ENCODE measurements at regions not wholly inside any gene's neighbourhood (a gene's known extent, or its start where the extent isn't known, plus 50 kb on each side); places are given as distances from the start of the nearest gene placed in this dataset.

DNA sequence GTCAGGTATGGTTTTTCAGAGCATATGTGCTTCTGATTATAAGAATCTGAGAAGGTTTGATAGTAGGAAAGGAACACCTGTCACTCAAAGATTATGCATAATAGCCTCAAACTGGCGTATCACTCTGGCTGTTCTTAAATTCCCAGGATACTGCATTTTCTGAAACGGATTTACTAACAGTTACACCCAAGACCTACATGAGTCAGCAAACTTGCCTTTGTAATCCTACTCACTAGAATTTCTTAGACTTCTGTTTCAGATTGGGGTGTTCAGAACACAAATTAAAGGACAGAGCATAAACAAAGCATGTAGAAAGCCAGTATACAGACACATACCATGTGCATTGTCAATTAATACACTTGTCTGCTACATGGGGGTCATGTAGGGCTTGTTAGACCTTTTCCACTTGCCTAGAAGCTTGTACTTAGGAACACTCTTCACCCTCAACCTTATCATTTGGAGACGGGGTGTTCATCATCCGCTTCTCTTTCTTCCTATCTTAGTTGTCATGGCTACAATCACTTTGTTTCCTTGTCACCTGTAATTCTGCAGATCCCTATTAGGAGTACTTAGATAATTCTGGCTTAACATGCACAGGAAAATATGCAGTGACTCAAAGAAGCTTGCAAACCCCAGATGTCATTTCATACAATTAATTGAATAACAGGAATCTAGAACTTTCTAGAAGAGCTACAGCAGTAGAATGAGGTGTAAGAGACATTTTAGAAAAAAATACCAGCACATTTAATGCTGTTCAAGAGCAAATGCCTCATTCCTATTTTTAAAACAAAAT is 593.0 kb upstream of the TENM3 start:
- Histone ChIP-seq H2AK5ac (ENCODE audit: low read depth, low read length) (no peak overlapping the region), H2BK15ac (ENCODE audit: low read length) (no peak overlapping the region), H4K8ac (ENCODE audit: low read depth, low read length) (no peak overlapping the region), H4K91ac (ENCODE audit: low read depth, low read length, poor library complexity) (no peak overlapping the region), H3K4me3 (ENCODE audit: low read length in 2 of 2) (no peak overlapping the region), H3K79me1 (ENCODE audit: low read depth, low read length) (no peaks in the 10 kb centered on the region), H2AFZ (ENCODE audit: low read length) (no peak overlapping the region), H3K14ac (ENCODE audit: low read length) (no peak overlapping the region), H3K4me1 (ENCODE audit: control insufficient read depth in 2 of 2, insufficient read depth in 1 of 2, low read depth in 1 of 2, low read length in 2 of 2) (peaks cover 0 to 2% of the 10 kb centered on the region in 2 donors), H3K23ac (ENCODE audit: low read depth, low read length, poor library complexity) (no peak overlapping the region), H3K9me3 (replicated peaks in 1 of 2; ENCODE audit: control insufficient read depth in 2 of 2, insufficient read depth in 1 of 2, low read depth in 1 of 2, low read length in 2 of 2) (no peaks in the 10 kb centered on the region), H3K36me3 (replicated peaks in 1 of 2; ENCODE audit: control insufficient read depth in 2 of 2, insufficient read depth in 2 of 2, low read length in 2 of 2) (no peaks in the 10 kb centered on the region), H2BK5ac (ENCODE audit: low read length) (no peak overlapping the region), H3K27ac (replicated peaks; ENCODE audit: low read length) (no peak overlapping the region), H3K18ac (ENCODE audit: low read length) (no peak overlapping the region), H2BK12ac (ENCODE audit: low read length) (no peak overlapping the region), H3K4me2 (ENCODE audit: insufficient read depth, low read length, poor library complexity, severe bottlenecking) (no peak overlapping the region), H2BK120ac (ENCODE audit: low read depth, low read length) (no peak overlapping the region), H3K9ac (ENCODE audit: low read depth, low read length, poor library complexity) (no peak overlapping the region), H3K27me3 (ENCODE audit: control insufficient read depth in 3 of 3, insufficient read depth in 3 of 3, low read depth in 1 of 3, low read length in 3 of 3) (no peaks in the 10 kb centered on the region), H3K4ac (ENCODE audit: low read length) (no peak overlapping the region)
- no CpG with 5 or more reads among the region's 4 CpGs for WGBS, 2 donors (ENCODE audit: extremely low coverage in 2 of 2, insufficient read length in 2 of 2, insufficient replicate concordance in 1 of 2)
- no peak for DNase-seq (ENCODE audit: low spot score)

DNA sequence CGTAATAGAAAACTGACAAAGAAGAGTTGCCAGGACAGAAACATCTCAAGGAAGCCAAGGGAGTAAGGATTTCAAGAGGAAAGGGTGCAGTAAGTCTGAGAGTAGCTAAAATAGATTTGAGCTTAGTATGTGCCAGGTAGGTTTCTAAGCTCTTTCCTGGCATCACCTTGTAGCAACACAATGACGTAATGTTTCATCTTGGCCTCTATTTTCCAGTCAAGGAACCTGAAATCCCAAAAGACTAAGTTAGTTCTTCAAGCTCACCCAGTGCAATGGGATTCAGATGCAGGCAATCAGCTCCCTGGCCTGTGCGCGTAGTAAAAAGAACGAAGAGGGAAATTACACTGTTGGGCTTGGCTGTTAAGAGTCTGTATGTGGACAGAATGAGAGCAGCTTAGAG is 586.5 kb upstream of the TENM3 start:
- Histone ChIP-seq H2BK15ac (ENCODE audit: low read length) (no peak overlapping the region), H3K4me1 (ENCODE audit: control insufficient read depth in 2 of 2, insufficient read depth in 1 of 2, low read depth in 1 of 2, low read length in 2 of 2) (peaks cover 0 to 8% of the 10 kb centered on the region in 2 donors), H4K8ac (ENCODE audit: low read depth, low read length) (no peak overlapping the region), H2BK5ac (ENCODE audit: low read length) (no peak overlapping the region), H3K36me3 (replicated peaks in 1 of 2; ENCODE audit: control insufficient read depth in 2 of 2, insufficient read depth in 2 of 2, low read length in 2 of 2) (no peaks in the 10 kb centered on the region), H3K9me3 (replicated peaks in 1 of 2; ENCODE audit: control insufficient read depth in 2 of 2, insufficient read depth in 1 of 2, low read depth in 1 of 2, low read length in 2 of 2) (no peaks in the 10 kb centered on the region), H2BK12ac (ENCODE audit: low read length) (no peak overlapping the region), H3K18ac (ENCODE audit: low read length) (no peak overlapping the region), H3K27ac (replicated peaks; ENCODE audit: low read length) (no peak overlapping the region), H3K27me3 (ENCODE audit: control insufficient read depth in 3 of 3, insufficient read depth in 3 of 3, low read depth in 1 of 3, low read length in 3 of 3) (no peaks in the 10 kb centered on the region), H3K4me3 (ENCODE audit: low read length in 2 of 2) (no peak overlapping the region), H3K9ac (ENCODE audit: low read depth, low read length, poor library complexity) (no peak overlapping the region), H3K79me1 (ENCODE audit: low read depth, low read length) (no peaks in the 10 kb centered on the region), H3K4me2 (ENCODE audit: insufficient read depth, low read length, poor library complexity, severe bottlenecking) (no peak overlapping the region), H3K14ac (ENCODE audit: low read length) (no peak overlapping the region), H2BK120ac (ENCODE audit: low read depth, low read length) (no peak overlapping the region), H2AK5ac (ENCODE audit: low read depth, low read length) (no peak overlapping the region), H3K4ac (ENCODE audit: low read length) (no peak overlapping the region), H2AFZ (ENCODE audit: low read length) (no peak overlapping the region), H3K23ac (ENCODE audit: low read depth, low read length, poor library complexity) (no peak overlapping the region), H4K91ac (ENCODE audit: low read depth, low read length, poor library complexity) (no peak overlapping the region)
- no peak for DNase-seq (ENCODE audit: low spot score)
- WGBS, 2 donors (ENCODE audit: extremely low coverage in 2 of 2, insufficient read length in 2 of 2, insufficient replicate concordance in 1 of 2): no CpG with 5 or more reads among the region's 5 CpGs

DNA sequence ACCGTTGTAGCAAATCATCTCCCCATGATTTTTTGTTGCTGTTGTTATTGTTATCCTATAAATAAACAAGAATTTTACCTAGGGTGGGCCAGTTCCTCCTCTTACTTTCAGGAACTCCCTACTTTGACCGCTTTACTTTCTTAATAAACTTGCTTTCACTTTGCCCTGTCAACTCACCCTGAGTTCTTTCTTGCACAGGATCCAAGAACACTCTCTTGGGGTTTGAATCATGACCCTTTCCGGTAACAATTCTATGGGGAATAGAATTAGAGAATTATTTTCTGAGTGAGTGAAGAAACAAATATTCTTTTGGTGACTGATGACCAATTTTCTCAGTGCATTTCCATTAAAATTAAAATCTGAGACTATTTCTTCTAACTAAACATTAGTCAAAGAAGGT is 584.0 kb upstream of the TENM3 start:
- Histone ChIP-seq H2BK5ac (ENCODE audit: low read length) (no peak overlapping the region), H3K27ac (replicated peaks; ENCODE audit: low read length) (no peak overlapping the region), H2BK12ac (ENCODE audit: low read length) (no peak overlapping the region), H3K9ac (ENCODE audit: low read depth, low read length, poor library complexity) (no peak overlapping the region), H3K18ac (ENCODE audit: low read length) (no peak overlapping the region), H3K79me1 (ENCODE audit: low read depth, low read length) (no peaks in the 10 kb centered on the region), H2AFZ (ENCODE audit: low read length) (no peak overlapping the region), H2BK15ac (ENCODE audit: low read length) (no peak overlapping the region), H3K14ac (ENCODE audit: low read length) (no peak overlapping the region), H2AK5ac (ENCODE audit: low read depth, low read length) (no peak overlapping the region), H2BK120ac (ENCODE audit: low read depth, low read length) (no peak overlapping the region), H3K4me2 (ENCODE audit: insufficient read depth, low read length, poor library complexity, severe bottlenecking) (no peak overlapping the region), H3K4me1 (ENCODE audit: control insufficient read depth in 2 of 2, insufficient read depth in 1 of 2, low read depth in 1 of 2, low read length in 2 of 2) (peaks cover 0 to 14% of the 10 kb centered on the region in 2 donors), H3K27me3 (ENCODE audit: control insufficient read depth in 3 of 3, insufficient read depth in 3 of 3, low read depth in 1 of 3, low read length in 3 of 3) (no peaks in the 10 kb centered on the region), H3K4me3 (ENCODE audit: low read length in 2 of 2) (no peak overlapping the region), H3K4ac (ENCODE audit: low read length) (no peak overlapping the region), H4K91ac (ENCODE audit: low read depth, low read length, poor library complexity) (no peak overlapping the region), H3K9me3 (replicated peaks in 1 of 2; ENCODE audit: control insufficient read depth in 2 of 2, insufficient read depth in 1 of 2, low read depth in 1 of 2, low read length in 2 of 2) (peaks cover 0 to 2% of the 10 kb centered on the region in 2 donors), H3K23ac (ENCODE audit: low read depth, low read length, poor library complexity) (no peak overlapping the region), H3K36me3 (replicated peaks in 1 of 2; ENCODE audit: control insufficient read depth in 2 of 2, insufficient read depth in 2 of 2, low read length in 2 of 2) (no peaks in the 10 kb centered on the region), H4K8ac (ENCODE audit: low read depth, low read length) (no peak overlapping the region)
- DNase-seq (ENCODE audit: low spot score): no peak
- no CpG with 5 or more reads among the region's 3 CpGs for WGBS, 2 donors (ENCODE audit: extremely low coverage in 2 of 2, insufficient read length in 2 of 2, insufficient replicate concordance in 1 of 2)

DNA sequence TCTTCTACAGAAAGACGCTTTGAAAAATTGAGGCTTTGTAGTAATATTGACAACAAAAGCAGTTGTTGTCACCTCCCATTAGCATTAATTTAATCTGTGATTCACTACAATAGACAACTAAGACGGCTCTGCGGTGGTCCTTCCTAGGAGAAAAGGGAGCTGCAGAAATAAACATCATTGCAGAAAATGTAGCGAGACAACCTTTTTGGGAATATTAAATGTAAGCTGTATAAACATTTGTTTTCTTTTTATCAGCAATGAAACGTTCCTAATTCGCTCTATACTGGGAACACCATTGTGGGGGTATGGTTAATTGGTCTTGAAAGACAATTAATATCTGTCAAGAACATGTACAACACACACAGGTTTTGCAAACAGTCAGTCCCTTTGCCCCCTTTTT is 583.3 kb upstream of the TENM3 start:
- Histone ChIP-seq H3K27ac (replicated peaks; ENCODE audit: low read length) (no peak overlapping the region), H3K9me3 (replicated peaks in 1 of 2; ENCODE audit: control insufficient read depth in 2 of 2, insufficient read depth in 1 of 2, low read depth in 1 of 2, low read length in 2 of 2) (peaks cover 0 to 2% of the 10 kb centered on the region in 2 donors), H2BK5ac (ENCODE audit: low read length) (no peak overlapping the region), H3K18ac (ENCODE audit: low read length) (no peak overlapping the region), H3K4ac (ENCODE audit: low read length) (no peak overlapping the region), H2AK5ac (ENCODE audit: low read depth, low read length) (no peak overlapping the region), H3K23ac (ENCODE audit: low read depth, low read length, poor library complexity) (no peak overlapping the region), H3K14ac (ENCODE audit: low read length) (no peak overlapping the region), H4K8ac (ENCODE audit: low read depth, low read length) (no peak overlapping the region), H2BK15ac (ENCODE audit: low read length) (no peak overlapping the region), H2BK120ac (ENCODE audit: low read depth, low read length) (no peak overlapping the region), H2AFZ (ENCODE audit: low read length) (no peak overlapping the region), H3K79me1 (ENCODE audit: low read depth, low read length) (no peaks in the 10 kb centered on the region), H3K4me1 (ENCODE audit: control insufficient read depth in 2 of 2, insufficient read depth in 1 of 2, low read depth in 1 of 2, low read length in 2 of 2) (peaks cover 0 to 14% of the 10 kb centered on the region in 2 donors), H3K4me2 (ENCODE audit: insufficient read depth, low read length, poor library complexity, severe bottlenecking) (no peak overlapping the region), H3K4me3 (ENCODE audit: low read length in 2 of 2) (no peak overlapping the region), H2BK12ac (ENCODE audit: low read length) (no peak overlapping the region), H3K9ac (ENCODE audit: low read depth, low read length, poor library complexity) (no peak overlapping the region), H3K36me3 (replicated peaks in 1 of 2; ENCODE audit: control insufficient read depth in 2 of 2, insufficient read depth in 2 of 2, low read length in 2 of 2) (no peaks in the 10 kb centered on the region), H4K91ac (ENCODE audit: low read depth, low read length, poor library complexity) (no peak overlapping the region), H3K27me3 (ENCODE audit: control insufficient read depth in 3 of 3, insufficient read depth in 3 of 3, low read depth in 1 of 3, low read length in 3 of 3) (no peaks in the 10 kb centered on the region)
- DNase-seq (ENCODE audit: low spot score): no peak
- WGBS, 2 donors (ENCODE audit: extremely low coverage in 2 of 2, insufficient read length in 2 of 2, insufficient replicate concordance in 1 of 2): no CpG with 5 or more reads among the region's 6 CpGs

All from neuronal stem cell (in vitro differentiated cells).